ENCODE measurements at regions not wholly inside any gene's neighbourhood (a gene's known extent, or its start where the extent isn't known, plus 50 kb on each side); places are given as distances from the start of the nearest gene placed in this dataset.

DNA sequence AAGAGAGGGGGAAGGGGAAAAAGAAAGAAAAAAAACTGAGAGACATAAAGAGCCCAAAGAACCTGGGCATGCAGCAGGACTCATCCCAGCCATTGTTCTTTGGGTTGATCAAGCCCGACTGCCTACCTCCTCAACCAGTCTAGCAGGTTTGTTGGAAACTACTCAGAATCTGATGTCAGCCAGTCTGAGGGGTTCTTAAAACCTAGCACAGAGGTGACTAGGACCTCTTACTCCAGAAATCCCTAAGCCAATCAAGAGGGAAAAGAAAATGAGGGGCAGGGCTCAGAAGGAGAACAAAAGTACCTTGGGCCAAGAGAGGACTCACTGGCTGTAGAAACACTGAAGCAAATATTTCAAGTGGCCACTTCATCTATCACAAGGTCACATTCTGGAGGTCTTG lies 228.0 kb downstream of the AASDHPPT start:
- no peaks in the 10 kb centered on the region for H4K20me1 ChIP-seq (ENCODE audit: control insufficient read depth, extremely low read depth, insufficient read depth, low read length)
- no peak overlapping the region for H3K4me3 ChIP-seq (replicated peaks in 1 of 4; ENCODE audit: control extremely low read depth in 1 of 4, insufficient read depth in 1 of 4, low read depth in 3 of 4, low read length in 4 of 4)
- no peak overlapping the region for H2AFZ ChIP-seq (ENCODE audit: low read length)
- H3K27ac ChIP-seq (ENCODE audit: insufficient read depth, low read length), result no peak overlapping the region
- H3K4me1 ChIP-seq (ENCODE audit: control insufficient read depth, extremely low read depth, insufficient read depth, low read length), result no peaks in the 10 kb centered on the region
- H3K9ac ChIP-seq (ENCODE audit: insufficient read depth, low read length), result no peak overlapping the region
- no peak overlapping the region for H3K4me2 ChIP-seq (ENCODE audit: extremely low read depth, insufficient read depth, low read length)
- TF ChIP-seq, protein P1, sequence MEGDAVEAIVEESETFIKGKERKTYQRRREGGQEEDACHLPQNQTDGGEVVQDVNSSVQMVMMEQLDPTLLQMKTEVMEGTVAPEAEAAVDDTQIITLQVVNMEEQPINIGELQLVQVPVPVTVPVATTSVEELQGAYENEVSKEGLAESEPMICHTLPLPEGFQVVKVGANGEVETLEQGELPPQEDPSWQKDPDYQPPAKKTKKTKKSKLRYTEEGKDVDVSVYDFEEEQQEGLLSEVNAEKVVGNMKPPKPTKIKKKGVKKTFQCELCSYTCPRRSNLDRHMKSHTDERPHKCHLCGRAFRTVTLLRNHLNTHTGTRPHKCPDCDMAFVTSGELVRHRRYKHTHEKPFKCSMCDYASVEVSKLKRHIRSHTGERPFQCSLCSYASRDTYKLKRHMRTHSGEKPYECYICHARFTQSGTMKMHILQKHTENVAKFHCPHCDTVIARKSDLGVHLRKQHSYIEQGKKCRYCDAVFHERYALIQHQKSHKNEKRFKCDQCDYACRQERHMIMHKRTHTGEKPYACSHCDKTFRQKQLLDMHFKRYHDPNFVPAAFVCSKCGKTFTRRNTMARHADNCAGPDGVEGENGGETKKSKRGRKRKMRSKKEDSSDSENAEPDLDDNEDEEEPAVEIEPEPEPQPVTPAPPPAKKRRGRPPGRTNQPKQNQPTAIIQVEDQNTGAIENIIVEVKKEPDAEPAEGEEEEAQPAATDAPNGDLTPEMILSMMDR (conservative IDR thresholded peaks at IDR 0.05 in 1 of 2, IDR thresholded peaks at IDR 0.05 in 1 of 2; ENCODE audit: low read depth in 1 of 2, low read length in 2 of 2), result no peak
- TF ChIP-seq EZH2 (IDR thresholded peaks at IDR 0.05; ENCODE audit: low read length, missing control alignments), result no peak
- H3K27me3 ChIP-seq (ENCODE audit: control insufficient read depth, insufficient read depth, low read length), result no peaks in the 10 kb centered on the region
- H3K9me3 ChIP-seq (ENCODE audit: control insufficient read depth, insufficient read depth, low read depth, low read length), result no peaks in the 10 kb centered on the region
- no peaks in the 10 kb centered on the region for H3K36me3 ChIP-seq (ENCODE audit: control insufficient read depth, insufficient read depth, low read length)
- H3K79me2 ChIP-seq (ENCODE audit: control insufficient read depth, insufficient read depth, low read length), result no peaks in the 10 kb centered on the region
- no peak for DNase-seq (ENCODE audit: low read depth in 2 of 2)

DNA sequence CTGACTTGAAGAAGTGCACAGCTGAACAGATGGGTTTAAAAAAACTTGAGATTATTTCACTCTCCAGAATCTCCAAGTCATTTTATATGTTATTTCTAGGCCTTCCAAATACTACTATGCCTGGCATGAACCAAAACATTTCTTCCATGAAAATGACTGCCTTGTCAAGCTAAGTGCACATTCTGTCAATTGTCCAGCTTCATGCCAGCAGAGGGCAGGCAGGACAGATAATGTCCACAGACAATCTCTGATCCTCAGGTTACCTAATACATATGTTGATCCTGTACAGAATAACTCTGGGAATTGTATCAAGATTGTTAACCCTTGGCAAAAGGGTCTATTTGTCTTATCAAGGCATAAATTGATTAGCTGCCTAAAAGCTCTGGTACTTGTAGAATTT lies 229.5 kb downstream of the AASDHPPT start:
- Histone ChIP-seq H3K9me3 (ENCODE audit: control insufficient read depth, insufficient read depth, low read depth, low read length) (no peaks in the 10 kb centered on the region), H3K79me2 (ENCODE audit: control insufficient read depth, insufficient read depth, low read length) (no peaks in the 10 kb centered on the region), H3K27me3 (ENCODE audit: control insufficient read depth, insufficient read depth, low read length) (no peaks in the 10 kb centered on the region), H2AFZ (ENCODE audit: low read length) (no peak overlapping the region), H3K4me1 (ENCODE audit: control insufficient read depth, extremely low read depth, insufficient read depth, low read length) (no peaks in the 10 kb centered on the region), H3K36me3 (ENCODE audit: control insufficient read depth, insufficient read depth, low read length) (no peaks in the 10 kb centered on the region), H3K4me2 (ENCODE audit: extremely low read depth, insufficient read depth, low read length) (no peak overlapping the region), H3K4me3 (replicated peaks in 1 of 4; ENCODE audit: control extremely low read depth in 1 of 4, insufficient read depth in 1 of 4, low read depth in 3 of 4, low read length in 4 of 4) (no peak overlapping the region), H3K27ac (ENCODE audit: insufficient read depth, low read length) (no peak overlapping the region), H4K20me1 (ENCODE audit: control insufficient read depth, extremely low read depth, insufficient read depth, low read length) (no peaks in the 10 kb centered on the region), H3K9ac (ENCODE audit: insufficient read depth, low read length) (no peak overlapping the region)
- TF ChIP-seq, protein P1 (conservative IDR thresholded peaks at IDR 0.05 in 1 of 2, IDR thresholded peaks at IDR 0.05 in 1 of 2; ENCODE audit: low read depth in 1 of 2, low read length in 2 of 2), result peak in 1 of 2 donors; percentile 27
- no peak for TF ChIP-seq EZH2 (IDR thresholded peaks at IDR 0.05; ENCODE audit: low read length, missing control alignments)
- peak in 1 of 2 donors; percentile 23 for DNase-seq (ENCODE audit: low read depth in 2 of 2)

DNA sequence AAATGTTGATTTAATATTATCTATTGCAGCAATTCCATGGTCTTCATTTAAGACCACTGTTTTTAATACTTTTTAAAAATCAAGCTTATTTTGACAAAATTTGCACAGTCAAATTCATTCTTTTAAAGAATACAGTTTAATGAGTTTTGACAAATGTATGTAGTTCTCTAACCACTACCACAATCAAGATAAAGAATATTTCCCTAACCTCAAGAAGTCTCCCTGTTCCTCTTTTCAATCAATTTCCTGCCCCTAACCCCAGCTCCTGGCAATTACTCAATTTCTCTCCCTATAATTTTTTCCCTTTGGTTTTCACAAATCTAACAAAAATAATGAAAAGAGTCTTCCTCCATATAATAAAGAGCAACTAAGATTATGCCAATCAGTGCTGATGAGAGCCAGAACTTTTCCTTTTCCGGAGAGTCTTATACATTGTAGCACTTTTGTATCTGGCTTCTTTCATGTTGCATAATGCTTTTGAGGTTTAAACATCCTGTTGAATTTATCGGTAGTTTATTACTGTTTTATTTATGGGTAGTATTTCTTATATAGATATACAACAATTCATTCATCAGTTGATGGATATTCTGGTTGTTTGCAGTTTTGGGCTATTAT lies 231.7 kb downstream of the AASDHPPT start:
- Histone ChIP-seq H3K9me3 (ENCODE audit: control insufficient read depth, insufficient read depth, low read depth, low read length) (no peaks in the 10 kb centered on the region), H3K4me1 (ENCODE audit: control insufficient read depth, extremely low read depth, insufficient read depth, low read length) (no peaks in the 10 kb centered on the region), H3K4me2 (ENCODE audit: extremely low read depth, insufficient read depth, low read length) (no peak overlapping the region), H3K36me3 (ENCODE audit: control insufficient read depth, insufficient read depth, low read length) (no peaks in the 10 kb centered on the region), H3K4me3 (replicated peaks in 1 of 4; ENCODE audit: control extremely low read depth in 1 of 4, insufficient read depth in 1 of 4, low read depth in 3 of 4, low read length in 4 of 4) (no peak overlapping the region), H3K9ac (ENCODE audit: insufficient read depth, low read length) (no peak overlapping the region), H3K79me2 (ENCODE audit: control insufficient read depth, insufficient read depth, low read length) (no peaks in the 10 kb centered on the region), H3K27me3 (ENCODE audit: control insufficient read depth, insufficient read depth, low read length) (no peaks in the 10 kb centered on the region), H4K20me1 (ENCODE audit: control insufficient read depth, extremely low read depth, insufficient read depth, low read length) (no peaks in the 10 kb centered on the region), H2AFZ (ENCODE audit: low read length) (no peak overlapping the region), H3K27ac (ENCODE audit: insufficient read depth, low read length) (no peak overlapping the region)
- peak in 1 of 2 donors; percentile 20 for DNase-seq (ENCODE audit: low read depth in 2 of 2)
- TF ChIP-seq, protein P1 (conservative IDR thresholded peaks at IDR 0.05 in 1 of 2, IDR thresholded peaks at IDR 0.05 in 1 of 2; ENCODE audit: low read depth in 1 of 2, low read length in 2 of 2), result no peak
- no peak for TF ChIP-seq EZH2 (IDR thresholded peaks at IDR 0.05; ENCODE audit: low read length, missing control alignments)
